NCI-H524 treated with DMSO at 0.1 percent for 48 hours (cell line): ENCODE measurements at regions not wholly inside any gene's neighbourhood (a gene's known extent, or its start where the extent isn't known, plus 50 kb on each side); places are given as distances from the start of the nearest gene placed in this dataset.

Experiments
- DNase-seq: peaks from one replicate; lab custom pipeline; 2025; lab: John Stamatoyannopoulos, UW

DNA sequence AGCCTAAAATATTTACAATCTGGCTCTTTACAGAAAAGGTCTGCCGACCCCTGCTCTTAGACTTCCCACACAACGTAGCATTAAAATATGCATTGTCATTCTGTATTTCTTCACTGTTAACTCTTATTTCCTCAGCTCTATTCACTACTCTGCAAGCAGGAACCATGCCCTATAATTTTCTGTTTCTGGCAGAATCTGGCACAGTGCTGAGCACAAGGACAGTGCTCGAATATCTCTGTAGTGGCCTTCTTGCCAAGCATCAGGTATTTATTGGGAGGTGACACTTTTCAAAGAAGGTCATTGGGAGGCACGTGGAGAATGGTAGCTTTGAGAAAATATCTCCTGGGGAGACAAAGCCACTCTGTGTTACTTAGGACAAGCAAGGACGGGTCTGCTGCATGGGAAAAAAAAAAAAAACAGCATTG, 77.9 kb downstream of the PSMG1 start:
- no peak for DNase-seq

GRCh38 chr21:39104911-39105310, 78.3 kb downstream of the PSMG1 start:
- no peak for DNase-seq

DNA sequence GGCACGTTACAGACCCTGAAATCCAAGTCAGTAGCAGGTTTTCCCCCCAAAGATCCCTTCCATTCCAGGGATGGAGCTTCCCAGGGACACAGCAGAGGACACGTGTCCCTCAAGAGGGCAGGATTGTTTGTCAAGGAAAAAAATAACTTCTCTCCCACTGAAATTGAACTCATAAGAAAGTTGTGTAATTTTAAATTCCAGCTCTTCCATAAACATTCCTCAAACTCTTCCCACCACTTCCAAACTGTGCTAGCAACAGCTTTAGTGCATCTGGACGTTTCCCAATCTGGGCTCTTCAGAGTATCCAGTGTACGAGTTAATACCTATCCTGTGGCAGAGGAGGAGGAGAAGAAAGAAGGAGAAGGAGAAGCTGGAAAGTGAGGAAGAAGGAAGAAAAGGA, 79.6 kb downstream of the PSMG1 start:
- DNase-seq: no peak

DNA sequence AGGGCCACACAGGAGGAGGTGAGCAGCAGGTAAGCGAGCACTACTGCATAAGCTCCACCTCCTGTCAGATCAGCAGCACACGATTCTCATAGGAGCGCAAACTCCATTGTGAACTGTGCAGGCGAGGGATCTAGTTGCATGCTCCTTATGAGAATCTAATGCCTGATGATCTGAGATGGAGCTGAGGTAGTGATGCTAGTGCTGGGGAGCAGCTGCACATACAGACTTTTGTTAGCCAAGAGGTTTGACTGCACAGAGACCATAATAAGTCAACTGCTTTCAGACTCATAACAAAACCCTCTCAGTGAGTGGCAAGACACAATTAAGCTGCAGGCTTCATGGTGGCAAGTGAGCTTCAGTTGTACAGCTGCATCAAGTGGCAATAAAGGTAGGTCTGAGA, 83.4 kb downstream of the PSMG1 start:
- no peak for DNase-seq

- DNase-seq: no peak
These were observed 84.5 kb downstream of the PSMG1 start for GRCh38 chr21:39098696-39099200.

DNA sequence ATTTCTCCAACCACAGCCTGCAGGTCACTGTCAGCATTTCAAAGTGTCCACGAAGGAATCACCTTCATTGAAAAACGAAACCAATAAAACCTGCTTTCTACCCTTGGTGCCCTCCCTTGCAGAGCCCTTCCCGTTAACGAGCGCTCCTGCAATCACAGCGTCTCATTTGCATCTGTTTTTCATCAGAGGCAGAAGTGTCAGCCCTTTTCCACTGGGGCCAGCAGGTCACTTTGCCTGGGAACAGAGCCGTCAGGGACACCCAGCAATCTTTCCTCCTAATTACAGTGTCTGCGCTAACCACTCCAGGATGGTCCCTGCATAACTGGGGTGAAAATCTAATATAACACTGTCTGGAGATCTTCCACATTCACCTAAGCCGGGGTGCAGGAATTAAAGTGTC, 85.3 kb downstream of the PSMG1 start:
- DNase-seq: no peak

DNA sequence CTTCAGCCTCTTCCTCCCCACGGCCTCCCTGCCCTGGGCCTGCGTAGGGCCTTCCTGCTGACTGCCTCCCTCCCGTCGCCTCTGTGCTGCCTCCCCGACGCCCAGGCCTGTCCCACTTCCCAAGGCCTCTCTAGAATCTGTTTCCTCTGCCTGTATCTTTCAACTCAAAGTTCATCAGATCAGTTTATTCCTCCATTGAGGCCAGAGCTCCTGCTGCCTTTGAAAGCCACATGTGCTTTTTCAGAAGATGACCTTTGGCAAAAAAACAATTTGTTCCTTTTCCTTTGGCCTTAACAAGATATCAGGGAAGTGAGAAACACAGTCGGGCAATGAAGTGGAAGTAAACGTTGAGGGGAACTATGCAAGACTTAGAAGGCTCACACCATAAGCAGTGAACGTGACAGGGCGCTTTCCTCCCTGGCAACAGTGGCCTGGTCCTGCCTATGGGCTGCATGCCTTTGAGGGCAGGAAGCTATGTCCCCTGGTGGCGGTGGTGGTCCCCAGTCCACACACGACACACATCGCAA, 85.9 kb downstream of the PSMG1 start:
- no peak for DNase-seq

- no peak for DNase-seq
These were observed 86.5 kb downstream of the PSMG1 start for GRCh38 chr21:39096754-39097153.

DNA sequence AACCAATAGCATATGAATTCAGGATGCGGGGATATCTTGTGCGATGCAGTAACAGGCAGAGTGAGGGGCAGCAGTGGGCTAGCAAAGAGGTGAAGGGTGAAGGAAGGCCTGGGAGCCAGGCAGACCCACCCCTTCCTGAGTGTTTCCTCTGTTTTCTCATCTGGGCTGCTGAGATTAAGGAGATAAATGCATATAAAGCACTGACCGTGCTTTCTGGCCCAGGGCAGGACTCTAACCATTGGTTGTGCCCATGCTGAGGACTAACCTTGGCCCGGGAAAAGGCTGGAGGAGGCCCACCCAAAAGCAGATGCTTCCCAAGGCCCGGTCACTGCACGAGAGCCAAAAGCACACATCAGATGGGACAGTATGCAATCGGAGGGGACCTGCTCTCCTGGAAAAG, 87.6 kb downstream of the PSMG1 start:
- DNase-seq: no peak

GRCh38 chr21:39094847-39095579, 88.2 kb downstream of the PSMG1 start:
- peak; percentile 10 for DNase-seq

GRCh38 chr21:39094087-39094780, 89.0 kb downstream of the PSMG1 start:
- no peak for DNase-seq

DNA sequence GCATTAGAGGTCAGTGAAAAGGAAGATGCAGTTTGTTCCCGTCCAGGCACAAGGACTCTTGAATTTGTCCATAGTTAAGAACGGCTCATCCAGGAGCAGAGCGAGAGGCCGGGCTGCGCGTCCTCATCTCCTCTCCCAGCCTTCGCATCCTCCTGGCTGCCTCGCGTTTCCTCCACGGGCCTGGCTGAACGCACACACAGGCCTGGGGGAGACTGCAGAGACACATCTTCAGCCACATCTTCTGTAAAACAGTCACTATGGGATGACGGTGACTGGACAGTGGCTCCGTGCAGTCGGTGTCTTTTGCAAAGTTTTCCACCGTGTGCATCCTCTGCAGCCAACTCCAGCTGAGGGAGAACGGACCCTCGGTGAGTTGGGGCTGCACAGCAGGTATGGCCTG, 89.7 kb downstream of the PSMG1 start:
- DNase-seq: no peak

DNA sequence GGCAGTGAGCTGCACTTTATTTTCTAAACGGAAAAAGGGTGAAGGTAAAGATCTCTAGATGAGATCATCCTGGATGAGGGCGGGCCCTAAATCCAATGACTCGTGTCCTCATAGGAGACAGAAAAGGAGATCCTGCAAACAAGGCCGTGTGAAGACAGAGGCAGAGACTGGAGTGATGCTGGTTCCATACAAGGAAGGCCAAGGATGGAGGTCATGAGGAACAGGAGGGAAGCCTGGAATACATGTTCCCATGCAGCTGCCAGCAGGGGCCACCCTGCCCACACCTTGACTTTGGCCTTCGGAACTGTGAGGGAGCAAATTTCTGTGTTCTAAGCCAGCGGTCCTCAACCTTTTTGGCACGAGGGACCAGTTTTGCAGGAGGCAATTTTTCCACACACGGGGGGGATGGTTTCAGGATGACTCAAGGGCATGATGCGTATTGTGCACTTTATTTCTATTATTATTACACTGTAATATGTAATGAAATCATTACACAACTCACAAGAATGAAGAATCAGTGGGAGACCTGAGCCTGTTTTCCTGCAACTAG, 94.3 kb downstream of the PSMG1 start:
- DNase-seq: no peak

- DNase-seq: no peak
These were observed 95.2 kb downstream of the PSMG1 start for GRCh38 chr21:39088031-39088370.

GRCh38 chr21:39087238-39088030, 95.8 kb downstream of the PSMG1 start:
- no peak for DNase-seq

DNA sequence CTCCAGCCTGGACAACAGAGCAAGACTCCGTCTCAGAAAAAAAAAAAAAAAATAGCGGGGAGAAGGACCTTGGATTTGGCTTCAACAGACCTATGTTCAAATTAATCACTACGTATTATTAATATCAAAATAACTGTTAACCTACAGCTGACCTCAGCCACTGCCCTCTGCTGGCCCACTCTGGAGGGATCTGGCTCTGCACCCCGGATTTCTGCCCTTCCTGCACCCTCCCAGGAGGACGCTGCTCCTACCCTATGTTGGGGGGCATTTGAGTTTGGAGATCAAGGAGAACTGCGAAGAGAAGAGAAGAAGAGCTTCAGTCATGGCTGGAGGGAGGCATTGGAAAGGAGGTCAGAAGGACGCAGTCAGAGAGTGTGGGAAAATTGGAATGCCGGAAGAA, 96.7 kb downstream of the PSMG1 start:
- DNase-seq: no peak

DNA sequence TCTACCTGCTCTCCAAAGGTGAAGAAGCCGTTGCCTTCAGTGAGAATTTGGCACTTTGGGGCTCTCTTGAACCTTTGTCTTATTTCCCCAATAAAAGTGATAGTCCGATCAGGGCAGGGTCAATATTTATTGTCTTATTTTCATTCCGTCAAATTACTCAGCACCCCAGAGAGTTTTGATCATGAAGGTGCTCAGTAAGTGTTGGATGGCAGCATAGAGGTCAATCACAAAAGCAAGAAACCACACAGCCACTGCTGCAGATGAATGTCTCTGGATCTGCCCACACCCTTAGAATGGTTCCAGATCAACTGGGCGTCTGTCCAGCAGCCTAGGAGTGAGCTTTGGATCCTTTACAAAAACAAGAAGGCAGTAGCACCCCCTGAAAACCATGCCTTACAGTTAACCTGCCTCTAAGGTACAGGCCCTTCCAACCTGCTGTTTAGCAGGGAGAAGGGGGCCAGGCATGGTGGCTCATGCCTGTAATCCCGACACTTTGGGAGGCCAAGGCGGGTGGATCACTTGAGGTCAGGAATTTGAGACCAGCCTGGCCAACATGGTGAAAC, 97.3 kb downstream of the PSMG1 start:
- DNase-seq: no peak

GRCh38 chr21:39084979-39085729, 98.1 kb downstream of the PSMG1 start:
- no peak for DNase-seq

DNA sequence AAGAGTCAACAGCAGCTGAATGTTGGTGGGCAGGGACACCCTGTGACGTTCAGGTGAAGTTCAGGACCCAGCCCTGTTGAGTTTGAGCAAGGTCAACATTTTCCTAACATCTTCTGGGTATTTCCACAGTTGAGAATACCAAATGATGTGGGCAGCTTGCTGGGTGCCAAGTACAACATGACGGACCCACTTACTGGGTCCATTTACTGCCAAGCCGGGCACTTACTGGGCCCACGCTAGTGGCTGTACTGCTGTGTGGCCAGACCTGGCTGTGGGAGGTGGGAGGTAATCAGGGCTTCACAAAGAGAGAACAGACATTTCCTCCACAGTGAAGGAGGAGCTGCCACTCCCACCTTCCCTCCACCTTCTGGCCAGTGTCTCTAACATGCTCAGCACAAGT, 99.2 kb downstream of the PSMG1 start:
- no peak for DNase-seq

DNA sequence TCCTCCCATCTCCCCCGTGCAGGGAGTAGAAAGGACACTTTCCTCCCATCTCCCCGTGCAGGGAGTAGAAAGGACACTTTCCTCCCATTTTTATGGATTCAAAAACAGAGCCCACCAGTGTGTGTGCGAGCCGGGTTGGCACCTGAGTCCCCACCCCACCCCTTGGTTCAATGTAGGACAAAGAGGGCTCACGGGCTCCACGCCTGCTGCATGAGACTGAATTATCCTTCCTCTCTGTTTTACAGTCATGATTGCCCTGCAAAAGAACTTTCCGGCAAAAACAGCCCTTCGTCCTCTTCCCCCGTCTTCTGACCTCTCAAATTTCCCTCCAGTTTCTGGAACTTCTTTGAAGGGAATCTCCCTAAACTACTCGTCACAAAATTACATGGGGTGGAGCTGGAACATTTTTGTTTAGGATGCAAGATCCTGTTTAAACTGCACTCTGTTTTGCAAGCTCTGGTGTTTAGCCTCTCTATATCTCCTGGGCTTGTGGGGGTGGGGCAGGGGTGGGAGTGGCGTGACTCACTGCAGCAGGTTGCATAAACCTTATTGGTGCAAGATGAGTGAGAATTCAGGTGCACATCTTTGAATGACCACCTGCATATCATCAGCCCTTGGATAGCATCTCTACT, 99.8 kb downstream of the PSMG1 start:
- no peak for DNase-seq
